Stimulated activated CD4-positive, alpha-beta T cell treated with anti-CD3 and anti-CD28 coated beads, Interleukin-4, amount 100 ng/mL, for 48 hours (primary cell): ENCODE measurements at regions not wholly inside any gene's neighbourhood (a gene's known extent, or its start where the extent isn't known, plus 50 kb on each side); places are given as distances from the start of the nearest gene placed in this dataset.

ENCODE experiments used
- DNase-seq, 2 donors: peaks; one replicate each; pipeline ENCODE4 v3.0.0-alpha.2; 2020; ENCODE audit warnings: low read depth in 2 of 2

DNA sequence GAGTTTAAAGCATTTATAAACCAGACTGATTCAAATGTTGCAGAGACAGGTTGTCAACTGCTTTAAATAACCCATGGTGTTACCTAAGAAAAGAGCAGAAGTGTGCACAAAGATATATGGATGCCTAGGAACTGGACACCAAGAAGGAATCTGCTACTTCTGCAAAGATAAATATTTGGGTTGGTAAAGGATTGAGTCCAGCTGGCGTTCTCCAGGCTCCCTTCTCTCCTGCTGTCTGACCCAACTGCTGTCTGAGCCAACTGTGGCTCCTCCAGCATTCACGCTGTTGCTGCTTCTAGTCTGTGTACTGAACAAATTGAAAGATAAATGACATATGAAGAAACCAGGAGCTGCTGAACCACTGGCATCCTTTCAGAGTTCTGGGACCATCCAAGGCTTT, 1167.8 kb upstream of the PRKX start:
- no peak for DNase-seq

- DNase-seq = no peak
These were observed 1165.2 kb upstream of the PRKX start for GRCh38 chrX:4878640-4879039.

GRCh38 chrX:4876268-4876667, 1162.8 kb upstream of the PRKX start:
- DNase-seq = no peak

DNA sequence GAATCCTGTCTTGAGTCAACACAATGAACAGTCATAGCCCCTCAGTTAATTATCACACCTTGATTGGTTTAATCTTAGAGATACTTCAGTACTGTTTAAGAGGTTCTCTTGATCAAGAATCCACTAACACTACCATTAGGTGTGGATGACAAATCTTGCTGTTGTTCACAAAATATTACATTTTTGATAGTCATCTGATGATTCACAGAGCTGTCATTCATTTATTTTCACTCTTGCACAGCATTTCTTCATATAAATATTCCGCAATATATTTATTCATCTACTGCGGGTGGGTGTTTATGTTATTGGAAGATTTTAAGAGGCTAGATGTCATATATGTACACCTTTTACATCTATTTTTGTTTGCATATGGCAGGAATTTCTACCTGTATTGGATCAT, 1138.1 kb upstream of the PRKX start:
- no peak for DNase-seq

GRCh38 chrX:4850312-4850711, 1136.9 kb upstream of the PRKX start:
- no peak for DNase-seq

- DNase-seq = no peak
These were observed 1130.9 kb upstream of the PRKX start for GRCh38 chrX:4844376-4844775.

- DNase-seq = no peak
These were observed 1127.8 kb upstream of the PRKX start for GRCh38 chrX:4841216-4841745.

DNA sequence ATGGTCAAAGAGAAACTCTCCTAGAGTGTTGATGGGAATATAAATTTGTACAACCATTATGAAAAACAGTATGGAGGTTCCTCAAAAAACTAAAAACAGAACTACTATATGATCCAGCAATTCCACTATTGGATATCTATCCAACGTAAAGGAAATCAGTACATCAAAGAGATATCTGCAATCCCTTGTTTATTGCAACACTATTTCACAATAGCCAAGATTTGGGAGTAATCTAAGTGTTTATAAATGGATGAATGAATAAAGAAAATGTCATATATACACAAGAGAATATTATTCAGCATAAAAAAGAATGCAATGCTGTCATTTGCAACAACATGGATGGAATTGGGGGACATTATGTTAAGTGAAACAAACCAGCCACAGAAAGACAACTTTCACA, 1118.1 kb upstream of the PRKX start:
- DNase-seq = no peak

DNA sequence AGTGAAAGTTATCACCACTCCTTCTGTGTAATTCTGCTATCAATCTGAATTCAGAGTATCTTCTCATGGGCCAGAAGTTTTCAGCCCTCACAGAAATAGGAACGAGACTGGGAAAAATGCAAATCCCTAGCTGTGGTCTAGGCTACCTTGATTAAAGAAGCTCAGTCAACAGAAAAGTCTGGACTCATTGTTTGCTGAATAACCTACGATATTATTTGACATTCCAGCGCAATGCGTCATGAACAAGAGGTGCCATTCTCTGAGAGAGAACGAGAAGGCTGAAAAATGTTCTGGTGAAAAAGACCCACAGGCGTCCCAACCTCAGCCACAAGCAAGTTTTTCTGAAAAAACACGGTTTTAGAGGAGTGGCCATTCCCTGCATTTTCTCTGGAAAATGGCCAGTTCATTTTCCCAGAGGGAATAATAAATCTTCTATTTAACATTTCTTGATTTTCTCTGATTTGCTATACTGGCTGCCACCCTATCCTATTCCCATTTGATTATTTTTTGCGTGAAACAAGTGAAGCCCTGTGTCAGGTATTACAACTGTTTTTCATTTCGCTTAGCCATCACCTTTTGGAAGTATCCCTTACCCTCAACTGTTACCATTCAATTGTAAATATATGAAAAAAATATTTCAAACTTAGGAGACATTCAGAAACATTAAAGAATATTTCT, 1117.6 kb upstream of the PRKX start:
- DNase-seq = no peak

DNA sequence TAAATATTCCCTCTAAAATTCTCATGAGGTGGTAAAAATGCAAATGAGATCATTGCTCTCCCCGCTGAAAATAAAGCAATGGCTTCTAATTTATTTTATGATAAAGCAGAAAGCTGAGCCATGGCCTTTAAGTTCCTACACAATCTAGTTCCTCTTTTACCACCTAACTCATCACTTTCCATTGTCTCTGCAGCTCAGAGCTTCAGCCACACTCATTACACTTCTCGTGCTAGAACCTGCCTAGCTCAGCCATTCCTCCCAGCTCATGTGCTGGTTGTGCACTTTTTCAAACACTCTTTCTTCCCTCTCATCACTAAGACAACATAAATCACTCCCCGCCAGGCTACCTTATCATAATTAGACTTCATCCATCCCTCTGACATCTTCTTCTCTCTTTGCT, 1112.1 kb upstream of the PRKX start:
- DNase-seq = no peak

- no peak for DNase-seq
These were observed 1096.1 kb upstream of the PRKX start for GRCh38 chrX:4809571-4809970.

GRCh38 chrX:4805502-4805901, 1092.1 kb upstream of the PRKX start:
- DNase-seq = no peak

DNA sequence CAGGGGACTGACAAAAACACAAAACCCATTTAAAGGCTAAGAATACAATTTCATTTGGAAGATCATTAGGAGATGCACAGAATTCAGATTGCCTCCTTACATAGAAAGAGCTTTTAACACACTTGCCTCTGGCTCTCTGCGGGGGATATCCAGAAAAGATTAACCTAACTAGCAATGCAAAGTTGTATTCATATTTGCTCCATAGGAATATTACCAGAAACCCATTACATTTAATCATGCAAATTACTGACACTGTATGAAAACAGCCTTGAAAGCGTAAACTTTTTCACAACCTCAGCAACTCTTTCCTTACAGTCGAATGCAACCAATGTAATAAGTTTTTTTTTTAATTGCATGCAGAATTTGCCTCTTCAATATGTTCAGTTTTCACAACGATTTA, 1087.3 kb upstream of the PRKX start:
- DNase-seq = no peak

- no peak for DNase-seq
These were observed 1074.5 kb upstream of the PRKX start for GRCh38 chrX:4787971-4788370.

DNA sequence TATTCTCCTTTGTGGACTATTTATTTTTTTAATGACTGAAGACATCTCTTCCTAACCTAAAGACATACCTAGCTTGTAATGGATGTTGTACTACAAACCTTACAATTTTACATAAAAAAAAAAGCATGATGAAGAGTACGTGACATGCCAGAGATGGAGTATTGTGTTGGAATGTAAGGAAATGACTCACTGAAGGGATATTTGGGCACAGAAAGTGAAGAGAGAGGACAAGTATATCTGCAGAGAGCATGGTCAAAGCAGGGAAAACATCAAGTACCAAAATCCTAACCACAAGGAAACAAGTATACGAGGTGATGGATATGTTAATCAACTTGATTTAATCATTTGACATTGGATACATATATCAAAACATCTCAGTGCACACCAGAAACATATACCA, 1051.4 kb upstream of the PRKX start:
- DNase-seq = no peak

GRCh38 chrX:4762196-4762595, 1048.7 kb upstream of the PRKX start:
- DNase-seq = no peak

DNA sequence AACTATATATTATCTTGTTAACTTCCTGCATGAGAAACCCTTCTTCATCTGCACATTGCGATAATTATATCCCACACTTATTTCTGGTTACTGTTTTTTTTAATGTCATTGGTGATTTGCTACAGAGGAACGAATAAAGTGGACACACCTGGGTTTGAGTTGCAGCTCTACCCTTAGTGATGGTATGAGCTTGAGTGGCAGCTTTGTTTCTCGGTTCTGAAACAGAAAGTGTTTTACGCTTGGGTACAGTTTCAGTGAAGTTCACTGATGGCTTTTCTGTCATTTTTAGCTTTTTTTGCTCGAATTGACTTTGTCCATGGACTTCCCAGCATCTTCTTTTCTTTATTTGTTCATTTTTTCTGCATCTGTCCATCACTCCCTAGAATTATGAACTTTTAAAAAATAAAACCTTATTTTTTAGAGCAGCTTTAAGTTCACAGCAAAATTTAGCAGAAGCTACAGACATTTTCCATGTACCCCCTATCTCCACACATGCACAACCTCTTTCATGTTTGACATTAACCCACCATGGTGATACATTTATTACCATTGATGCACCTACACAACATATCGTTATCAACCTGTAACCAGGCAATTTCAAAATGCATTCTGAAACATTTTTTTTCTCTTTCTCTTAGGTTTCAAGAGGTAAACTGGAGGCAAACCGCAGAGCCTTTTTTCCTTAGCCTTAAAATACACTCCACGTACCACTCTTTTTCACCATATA, 1041.6 kb upstream of the PRKX start:
- DNase-seq = no peak

DNA sequence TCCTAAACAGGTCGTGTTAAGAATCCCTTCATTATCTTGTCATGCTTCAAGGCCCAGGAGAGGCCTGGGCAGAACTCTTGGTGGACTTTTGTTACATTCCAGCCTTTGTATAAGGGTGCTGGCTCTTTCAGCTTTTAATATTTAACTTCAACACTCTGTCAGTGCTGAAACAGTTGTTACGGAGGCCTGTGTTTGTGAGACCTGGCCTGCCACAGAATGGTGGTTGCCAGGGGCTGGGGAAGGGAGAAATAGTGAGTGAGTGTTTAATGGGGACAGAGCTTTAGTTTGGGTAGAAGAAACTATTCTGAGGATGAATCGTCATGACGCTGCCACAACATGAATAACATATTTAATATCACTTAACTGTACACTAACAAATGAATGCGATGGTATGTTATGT, 1027.6 kb upstream of the PRKX start:
- no peak for DNase-seq

DNA sequence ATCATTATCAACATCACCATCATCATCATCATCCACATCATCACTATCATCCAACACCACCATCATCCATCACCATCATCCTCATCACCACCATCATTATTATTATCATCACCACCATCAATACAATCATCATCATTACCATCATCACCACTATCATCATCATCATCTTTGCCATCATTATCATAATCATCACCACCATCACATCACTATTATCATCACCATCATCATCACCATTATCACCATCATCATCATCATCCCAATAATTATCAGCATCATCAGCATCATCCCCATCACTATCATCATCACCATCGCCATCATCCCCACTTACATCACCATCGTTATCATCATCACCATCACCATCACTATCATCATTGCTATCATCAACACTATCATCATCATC, 1021.9 kb upstream of the PRKX start:
- DNase-seq = no peak

GRCh38 chrX:4710618-4711433, 997.4 kb upstream of the PRKX start:
- DNase-seq = no peak

- no peak for DNase-seq
These were observed 995.7 kb upstream of the PRKX start for GRCh38 chrX:4708970-4709760.

DNA sequence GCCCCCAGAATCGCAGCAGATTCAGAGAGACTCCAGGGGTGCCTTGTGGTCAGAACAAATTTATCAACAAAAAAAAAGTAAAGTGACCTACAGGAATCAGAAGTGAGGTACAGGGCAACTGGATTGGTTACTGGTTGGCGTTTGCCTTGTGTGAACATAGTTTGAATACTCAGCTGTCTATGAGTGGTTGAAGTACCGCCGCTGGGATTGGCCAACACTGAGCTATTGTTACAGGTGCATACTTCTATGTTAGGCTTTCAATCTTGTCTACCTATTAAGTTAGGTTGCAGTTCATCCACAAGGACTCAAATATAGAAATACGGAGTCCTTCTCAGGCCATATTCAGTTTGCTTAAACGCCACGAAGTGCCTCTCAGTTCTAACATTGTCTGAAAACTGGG, 993.5 kb upstream of the PRKX start:
- no peak for DNase-seq
